ENCODE measurements at regions not wholly inside any gene's neighbourhood (a gene's known extent, or its start where the extent isn't known, plus 50 kb on each side); places are given as distances from the start of the nearest gene placed in this dataset.

DNA sequence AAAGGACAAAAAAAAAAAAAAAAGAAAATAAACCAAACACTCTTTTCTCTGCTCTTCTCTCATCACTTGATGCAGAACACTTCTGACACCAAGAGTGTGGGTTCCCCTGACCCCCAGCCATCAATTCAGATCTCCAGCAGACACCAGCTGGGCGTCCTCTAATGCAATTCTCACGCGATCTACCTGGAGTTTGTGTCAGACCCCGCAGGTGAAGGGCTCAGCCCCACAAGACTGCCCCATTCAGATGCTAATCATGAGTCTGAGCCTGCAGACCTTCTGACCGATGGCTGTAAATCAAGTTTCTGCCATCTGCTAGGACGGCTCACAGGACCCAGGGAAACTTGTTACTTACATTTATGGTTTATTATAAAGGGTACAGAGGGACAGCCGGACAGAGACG, 133.6 kb upstream of the C1orf174 start:
- Histone ChIP-seq H3K4me1 (no peaks in the 10 kb centered on the region), H3K27me3 (peaks cover 0 to 37% of the 10 kb centered on the region in 2 donors), H3K27ac (no peak overlapping the region), H3K36me3 (no peaks in the 10 kb centered on the region), H3K4me3 (no peak overlapping the region), H3K9me3 (no peaks in the 10 kb centered on the region)
- TF ChIP-seq, protein P1, sequence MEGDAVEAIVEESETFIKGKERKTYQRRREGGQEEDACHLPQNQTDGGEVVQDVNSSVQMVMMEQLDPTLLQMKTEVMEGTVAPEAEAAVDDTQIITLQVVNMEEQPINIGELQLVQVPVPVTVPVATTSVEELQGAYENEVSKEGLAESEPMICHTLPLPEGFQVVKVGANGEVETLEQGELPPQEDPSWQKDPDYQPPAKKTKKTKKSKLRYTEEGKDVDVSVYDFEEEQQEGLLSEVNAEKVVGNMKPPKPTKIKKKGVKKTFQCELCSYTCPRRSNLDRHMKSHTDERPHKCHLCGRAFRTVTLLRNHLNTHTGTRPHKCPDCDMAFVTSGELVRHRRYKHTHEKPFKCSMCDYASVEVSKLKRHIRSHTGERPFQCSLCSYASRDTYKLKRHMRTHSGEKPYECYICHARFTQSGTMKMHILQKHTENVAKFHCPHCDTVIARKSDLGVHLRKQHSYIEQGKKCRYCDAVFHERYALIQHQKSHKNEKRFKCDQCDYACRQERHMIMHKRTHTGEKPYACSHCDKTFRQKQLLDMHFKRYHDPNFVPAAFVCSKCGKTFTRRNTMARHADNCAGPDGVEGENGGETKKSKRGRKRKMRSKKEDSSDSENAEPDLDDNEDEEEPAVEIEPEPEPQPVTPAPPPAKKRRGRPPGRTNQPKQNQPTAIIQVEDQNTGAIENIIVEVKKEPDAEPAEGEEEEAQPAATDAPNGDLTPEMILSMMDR (IDR thresholded peaks at IDR 0.05) = no peak
- DNase-seq = no peak
- intact Hi-C loops (cut with DNase I; ENCODE audit: low total_unique reads) = no loop called here

- H3K9me3 ChIP-seq = no peaks in the 10 kb centered on the region
- TF ChIP-seq, protein P1 (IDR thresholded peaks at IDR 0.05) = no peak
- no peaks in the 10 kb centered on the region for H3K36me3 ChIP-seq
- peaks cover 0 to 37% of the 10 kb centered on the region in 2 donors for H3K27me3 ChIP-seq
- intact Hi-C loops (cut with DNase I; ENCODE audit: low total_unique reads) = no loop called here
- H3K4me1 ChIP-seq = no peaks in the 10 kb centered on the region
- DNase-seq = no peak
- H3K27ac ChIP-seq = no peak overlapping the region
- no peak overlapping the region for H3K4me3 ChIP-seq
These were observed 134.3 kb upstream of the C1orf174 start for GRCh38 chr1:4034318-4034887.

- TF ChIP-seq, protein P1 (IDR thresholded peaks at IDR 0.05) = no peak
- H3K9me3 ChIP-seq = no peaks in the 10 kb centered on the region
- H3K27ac ChIP-seq = no peak overlapping the region
- intact Hi-C loops (cut with DNase I; ENCODE audit: low total_unique reads) = no loop called here
- H3K27me3 ChIP-seq = peaks cover 0 to 21% of the 10 kb centered on the region in 2 donors
- no peaks in the 10 kb centered on the region for H3K36me3 ChIP-seq
- no peak for DNase-seq
- H3K4me1 ChIP-seq = no peaks in the 10 kb centered on the region
- no peak overlapping the region for H3K4me3 ChIP-seq
These were observed 144.9 kb upstream of the C1orf174 start for GRCh38 chr1:4044967-4045366.

GRCh38 chr1:4045397-4046010, 145.4 kb upstream of the C1orf174 start:
- Histone ChIP-seq H3K4me1 (no peaks in the 10 kb centered on the region), H3K36me3 (no peaks in the 10 kb centered on the region), H3K4me3 (no peak overlapping the region), H3K9me3 (no peaks in the 10 kb centered on the region), H3K27ac (no peak overlapping the region), H3K27me3 (peaks cover 0 to 21% of the 10 kb centered on the region in 2 donors)
- intact Hi-C loops (cut with DNase I; ENCODE audit: low total_unique reads) = no loop called here
- TF ChIP-seq, protein P1 (IDR thresholded peaks at IDR 0.05) = no peak
- DNase-seq = no peak

- Histone ChIP-seq H3K36me3 (no peaks in the 10 kb centered on the region), H3K4me3 (no peak overlapping the region), H3K27ac (no peak overlapping the region), H3K4me1 (no peaks in the 10 kb centered on the region), H3K27me3 (peaks cover 0 to 24% of the 10 kb centered on the region in 2 donors), H3K9me3 (no peaks in the 10 kb centered on the region)
- DNase-seq = no peak
- TF ChIP-seq, protein P1 (IDR thresholded peaks at IDR 0.05) = no peak
- intact Hi-C loops (cut with DNase I; ENCODE audit: low total_unique reads) = no loop called here
These were observed 146.9 kb upstream of the C1orf174 start for GRCh38 chr1:4046836-4047461.

Measured in tibial artery (tissue), 4 donors.